Heart right ventricle (tissue), 16 donors: ENCODE measurements at regions not wholly inside any gene's neighbourhood (a gene's known extent, or its start where the extent isn't known, plus 50 kb on each side); places are given as distances from the start of the nearest gene placed in this dataset.

ENCODE experiments used
- ATAC-seq, 8 donors: fragments of 200-7000 bp; cut with Tn5 transposase; one replicate each; pipeline ENCODE4 v1.9.1; 2020; ENCODE audit warnings: mild to moderate bottlenecking in 8 of 8, moderate library complexity in 8 of 8, moderate number of reproducible peaks in 1 of 8
- DNase-seq, 2 donors: peaks; one replicate each; pipeline ENCODE4 v3.0.0-alpha.2; 2020
- H3K27ac ChIP-seq, 10 donors: fragments of 200-600 bp; sonication (generic) in 2 of 10; one replicate each; pipeline versions ENCODE4 v1.5.0 to v1.8.0; 2020 to 2022; ENCODE audit warnings: mild to moderate bottlenecking in 3 of 10
- H3K27me3 ChIP-seq, 7 donors: fragments of 200-600 bp; one replicate each; pipeline ENCODE4 v1.8.0; 2021 to 2022; ENCODE audit warnings: mild to moderate bottlenecking in 2 of 7
- H3K36me3 ChIP-seq, 9 donors: fragments of 200-600 bp; sonication (generic) in 1 of 9; one replicate each; pipeline versions ENCODE4 v1.5.0 to v1.8.0; 2020 to 2022; ENCODE audit warnings: mild to moderate bottlenecking in 2 of 9
- H3K4me1 ChIP-seq, 9 donors: fragments of 200-600 bp; sonication (generic) in 1 of 9; one replicate each; pipeline versions ENCODE4 v1.5.0 to v1.8.0; 2020 to 2022; ENCODE audit warnings: mild to moderate bottlenecking in 4 of 9
- H3K4me3 ChIP-seq, 10 donors: fragments of 200-600 bp; sonication (generic) in 2 of 10; one replicate each; pipeline versions ENCODE4 v1.5.0 to v1.8.0; 2020 to 2022; ENCODE audit warnings: mild to moderate bottlenecking in 7 of 10, moderate library complexity in 2 of 10
- H3K9me3 ChIP-seq, 11 donors: fragments of 200-600 bp in 10 of 11; sonication (generic) in 2 of 11; one replicate each; pipeline versions ENCODE4 v1.5.0 to v1.8.0; 2013 to 2022; ENCODE audit warnings: mild to moderate bottlenecking in 2 of 11, control low read depth in 1 of 11, moderate library complexity in 1 of 11
- CTCF ChIP-seq, 9 donors: fragments of 200-600 bp; sonication (generic) in 2 of 9; IDR thresholded peaks; one replicate each; pipeline versions ENCODE4 v1.5.0 to v1.8.0; 2021 to 2022; ENCODE audit warnings: antibody characterized with exemption in 9 of 9, mild to moderate bottlenecking in 5 of 9, moderate library complexity in 1 of 9
- WGBS, 2 donors: extraction: QIAGEN DNeasy Blood & Tissue Kit; methylation state at CpG; one replicate each; pipeline ENCODE4 v1.1.7; 2013; ENCODE audit warnings: inconsistent platforms in 1 of 2; 5-methylcytosine and 5-hydroxymethylcytosine counted together
- intact Hi-C, 10 donors: fragments of 100-400 bp; cut with DNase I; formaldehyde crosslinking; loops; one replicate each; pipeline versions ENCODE4 v1.11.1 to v1.14.2; 2022
- donor health status: Arrhythmogenic right ventricular cardiomyopathy.
- donor health status: ischemic (EF 13 %, LVEDD 7.1; RV severe dilation, severe dysfunction).
- donor health status: healthy with polysubstance abuse.
- donor health status: DM: no; HTN: yes; CAD: no.
- donor health status: DM: no; HTN: no; CAD: no.
- donor health status: ischemic (EF 25% LVEDD 6.9; RV normal size, moderate dysfunction).
- donor health status: ischemic (EF 25% LVEDD 5.7; RV mildly dilated, moderate dysfunction).
- donor health status: healthy.
- donor health status: DM: yes; HTN: yes; CAD: no.
- donor health status: Ischemic cardiomyopathy.
- donor health status: ischemic (EF 35%, LVEDD 5.7; RV mildly dilated, moderate dysfunction).
- donor health status: nonischemic (EF 11% LVEDD 7.7; RV severe dilation, severe dysfunction).
- donor health status: DM: yes; HTN: yes; CAD: no.
- donor health status: PGD.
- donor health status: ischemic (EF 29% LVEDD 5.4; RV normal size, mild dysfunction).
- donor health status: nonischemic (EF 23%, LVEDD 6.1; RV moderate dilation, normal function).

- DNase-seq (no peak), ATAC-seq (no peak)
- H3K27ac ChIP-seq: no peak overlapping the region
- H3K4me1 ChIP-seq: no peaks in the 10 kb centered on the region
- intact Hi-C loops: no loop called here
- WGBS, 2 donors: 85 to 91% methylated on average over 3 of the region's 3 CpGs
- H3K9me3 ChIP-seq: peaks cover 0 to 37% (median 0%) of the 10 kb centered on the region in 11 donors
- no peak overlapping the region for H3K4me3 ChIP-seq
- H3K36me3 ChIP-seq: no peaks in the 10 kb centered on the region
- no peaks in the 10 kb centered on the region for H3K27me3 ChIP-seq
- no peak for TF ChIP-seq CTCF (IDR thresholded peaks at IDR 0.05)
Observed at GRCh38 chr1:194544012-194544411, 1357.6 kb upstream of the B3GALT2 start.

- no peak overlapping the region for H3K4me3 ChIP-seq
- TF ChIP-seq CTCF (IDR thresholded peaks at IDR 0.05): no peak
- no peak overlapping the region for H3K27ac ChIP-seq
- WGBS, 2 donors: 33 to 37% methylated on average over 2 of the region's 2 CpGs
- H3K9me3 ChIP-seq: peaks cover 0 to 43% (median 0%) of the 10 kb centered on the region in 11 donors
- no peaks in the 10 kb centered on the region for H3K4me1 ChIP-seq
- H3K27me3 ChIP-seq: no peaks in the 10 kb centered on the region
- intact Hi-C loops: no loop called here
- H3K36me3 ChIP-seq: no peaks in the 10 kb centered on the region
- ATAC-seq: no peak
- no peak for DNase-seq
Observed at GRCh38 chr1:194538453-194538852, 1352.0 kb upstream of the B3GALT2 start.

DNA sequence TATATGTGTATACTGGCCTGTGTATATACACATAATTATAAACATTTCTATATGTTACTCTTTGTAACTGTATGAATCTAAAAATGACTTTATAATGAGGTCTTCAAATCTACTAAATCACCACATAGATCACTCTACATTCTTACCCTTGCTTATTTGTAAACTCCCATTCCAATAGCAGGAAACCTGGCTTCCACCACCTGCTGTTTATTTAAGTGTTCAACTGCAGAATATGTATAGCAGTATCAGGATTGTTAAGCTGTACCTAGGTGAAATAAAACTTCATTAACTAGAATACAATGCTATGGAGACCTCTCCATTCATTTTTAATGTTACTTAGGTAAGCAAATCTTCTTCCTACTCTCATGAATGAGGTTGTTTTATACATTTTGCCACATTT lies 1351.1 kb upstream of the B3GALT2 start:
- Histone ChIP-seq H3K36me3 (no peaks in the 10 kb centered on the region), H3K9me3 (peaks cover 0 to 36% (median 0%) of the 10 kb centered on the region in 11 donors), H3K4me1 (no peaks in the 10 kb centered on the region), H3K4me3 (no peak overlapping the region), H3K27me3 (no peaks in the 10 kb centered on the region), H3K27ac (no peak overlapping the region)
- ATAC-seq (no peak), DNase-seq (no peak)
- TF ChIP-seq CTCF (IDR thresholded peaks at IDR 0.05): no peak
- intact Hi-C loops: no loop called here

GRCh38 chr1:194535369-194535768 lies 1349.0 kb upstream of the B3GALT2 start:
- Histone ChIP-seq H3K27me3 (no peaks in the 10 kb centered on the region), H3K27ac (no peak overlapping the region), H3K36me3 (no peaks in the 10 kb centered on the region), H3K9me3 (peaks cover 0 to 16% (median 0%) of the 10 kb centered on the region in 11 donors), H3K4me1 (no peaks in the 10 kb centered on the region), H3K4me3 (no peak overlapping the region)
- 25 to 29% methylated on average over 6 of the region's 6 CpGs for WGBS, 2 donors
- ATAC-seq: no peak
- no peak for TF ChIP-seq CTCF (IDR thresholded peaks at IDR 0.05)
- intact Hi-C loops: no loop called here
- no peak for DNase-seq

GRCh38 chr1:194534784-194535183 lies 1348.4 kb upstream of the B3GALT2 start:
- 64 to 75% methylated on average over 6 of the region's 6 CpGs for WGBS, 2 donors
- intact Hi-C loops: no loop called here
- H3K27ac ChIP-seq: no peak overlapping the region
- TF ChIP-seq CTCF (IDR thresholded peaks at IDR 0.05): no peak
- H3K4me1 ChIP-seq: no peaks in the 10 kb centered on the region
- no peak overlapping the region for H3K4me3 ChIP-seq
- ATAC-seq: no peak
- H3K36me3 ChIP-seq: no peaks in the 10 kb centered on the region
- no peak for DNase-seq
- peaks cover 0 to 12% (median 0%) of the 10 kb centered on the region in 11 donors for H3K9me3 ChIP-seq
- no peaks in the 10 kb centered on the region for H3K27me3 ChIP-seq
